GM23338 (cell line): ENCODE measurements at regions not wholly inside any gene's neighbourhood (a gene's known extent, or its start where the extent isn't known, plus 50 kb on each side); places are given as distances from the start of the nearest gene placed in this dataset.

Source experiments
- CREB1 ChIP-seq: fragments of 250-450 bp; sonication (Bioruptor Pico); IDR thresholded peaks from 2 replicates; pipeline ENCODE4 v1.5.0; 2020; ENCODE audit warnings: low read depth, mild to moderate bottlenecking, moderate library complexity
- CTCF ChIP-seq, 2 experiments: fragments of 200-600 bp in 1 of 2; sonication (generic) in 1 of 2; conservative IDR thresholded peaks; 2 replicates each; pipeline versions ENCODE4 v1.5.1 to v1.6.1; 2016 to 2017; ENCODE audit warnings: antibody characterized with exemption in 2 of 2, low read depth in 2 of 2, mild to moderate bottlenecking in 2 of 2, moderate library complexity in 1 of 2
- EZH2 ChIP-seq: fragments of 200-600 bp; sonication (generic); IDR thresholded peaks from one replicate; pipeline ENCODE4 v1.8.0; 2017; ENCODE audit warnings: antibody characterized with exemption, mild to moderate bottlenecking, low read depth; ENCODE audit not compliant: unreplicated experiment
- JUNB ChIP-seq: IDR thresholded peaks from one replicate; pipeline ENCODE4 v1.6.1; 2016; ENCODE audit warnings: antibody characterized with exemption; ENCODE audit not compliant: unreplicated experiment
- POLR2AphosphoS5 ChIP-seq: IDR thresholded peaks from 2 replicates; pipeline ENCODE4 v1.6.1; 2016; ENCODE audit warnings: antibody characterized with exemption, low read depth
- REST ChIP-seq: IDR thresholded peaks from one replicate; pipeline ENCODE4 v1.6.1; 2018; ENCODE audit warnings: antibody characterized with exemption; ENCODE audit not compliant: unreplicated experiment
- ZNF331 ChIP-seq: fragments of 250-450 bp; sonication (Bioruptor Pico); IDR thresholded peaks from 2 replicates; pipeline ENCODE4 v1.5.0; 2020; ENCODE audit warnings: low read depth, mild to moderate bottlenecking, moderate library complexity

GRCh38 chr4:108543359-108543968 lies 76.9 kb upstream of the RPL34 start:
- TF ChIP-seq CTCF (conservative IDR thresholded peaks at IDR 0.05; ENCODE audit: low read depth in 2 of 2) (no peak), EZH2 (no peak), REST (no peak), POLR2AphosphoS5 (no peak), CREB1 (CRISPR knock-in tag) (no peak), ZNF331 (CRISPR knock-in tag) (no peak), JUNB (no peak)
